Lower lobe of right lung (tissue), 2 donors: ENCODE measurements at regions not wholly inside any gene's neighbourhood (a gene's known extent, or its start where the extent isn't known, plus 50 kb on each side); places are given as distances from the start of the nearest gene placed in this dataset.
"Not testable (repeated sequence)": the region's sequence is repeated elsewhere in the genome, so short reads cannot be mapped to it uniquely, and the experiment has no call there.

Experiments
- ATAC-seq, 2 donors: fragments of 200-7000 bp; cut with Tn5 transposase; one replicate each; pipeline ENCODE4 v1.9.1; 2020 to 2022; ENCODE audit warnings: mild to moderate bottlenecking in 2 of 2, moderate library complexity in 2 of 2
- DNase-seq: peaks from one replicate; pipeline ENCODE4 v3.0.0-alpha.2; 2020
- H3K27ac ChIP-seq: fragments of 200-600 bp; one replicate; pipeline ENCODE4 v1.8.0; 2022
- H3K27me3 ChIP-seq: fragments of 200-600 bp; one replicate; pipeline ENCODE4 v1.8.0; 2022; ENCODE audit warnings: low read depth
- H3K36me3 ChIP-seq: fragments of 200-600 bp; one replicate; pipeline ENCODE4 v1.8.0; 2022; ENCODE audit warnings: mild to moderate bottlenecking
- H3K4me1 ChIP-seq: fragments of 200-600 bp; one replicate; pipeline ENCODE4 v1.8.0; 2022
- H3K4me3 ChIP-seq: fragments of 200-600 bp; one replicate; pipeline ENCODE4 v1.8.0; 2022; ENCODE audit warnings: mild to moderate bottlenecking
- H3K9me3 ChIP-seq: fragments of 200-600 bp; one replicate; pipeline ENCODE4 v1.8.0; 2022
- intact Hi-C: fragments of 100-400 bp; cut with DNase I; formaldehyde crosslinking; loops from one replicate; pipeline ENCODE4 v1.11.0; 2022
- TF ChIP-seq, protein P1 (sequence below): fragments of 200-600 bp; IDR thresholded peaks from one replicate; pipeline ENCODE4 v1.8.0; 2022; ENCODE audit warnings: antibody characterized with exemption, mild to moderate bottlenecking
- donor health status: DM: no; HTN: yes; CAD: no; lungs with severe emphysema.

DNA sequence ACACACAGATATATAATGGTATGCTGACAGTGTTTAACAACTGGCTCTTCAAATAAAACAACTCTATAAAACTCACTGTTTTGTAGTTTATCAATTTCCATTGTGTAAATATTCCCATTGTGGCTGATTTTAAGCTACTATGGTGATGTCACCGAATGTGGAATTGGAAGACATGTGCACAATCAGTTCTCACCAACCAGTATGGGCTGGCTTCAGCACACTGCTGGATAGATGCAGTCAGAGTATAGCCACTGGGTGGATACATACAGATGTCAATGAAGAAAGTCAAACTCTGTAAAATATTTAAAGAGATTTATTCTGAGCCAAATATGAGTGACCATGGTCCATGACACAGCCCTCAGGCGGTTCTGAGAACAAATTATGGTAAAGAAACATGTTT, 475.9 kb upstream of the SMARCA2 start:
- H3K36me3 ChIP-seq, result no peaks in the 10 kb centered on the region
- H3K9me3 ChIP-seq, result no peaks in the 10 kb centered on the region
- TF ChIP-seq, protein P1, sequence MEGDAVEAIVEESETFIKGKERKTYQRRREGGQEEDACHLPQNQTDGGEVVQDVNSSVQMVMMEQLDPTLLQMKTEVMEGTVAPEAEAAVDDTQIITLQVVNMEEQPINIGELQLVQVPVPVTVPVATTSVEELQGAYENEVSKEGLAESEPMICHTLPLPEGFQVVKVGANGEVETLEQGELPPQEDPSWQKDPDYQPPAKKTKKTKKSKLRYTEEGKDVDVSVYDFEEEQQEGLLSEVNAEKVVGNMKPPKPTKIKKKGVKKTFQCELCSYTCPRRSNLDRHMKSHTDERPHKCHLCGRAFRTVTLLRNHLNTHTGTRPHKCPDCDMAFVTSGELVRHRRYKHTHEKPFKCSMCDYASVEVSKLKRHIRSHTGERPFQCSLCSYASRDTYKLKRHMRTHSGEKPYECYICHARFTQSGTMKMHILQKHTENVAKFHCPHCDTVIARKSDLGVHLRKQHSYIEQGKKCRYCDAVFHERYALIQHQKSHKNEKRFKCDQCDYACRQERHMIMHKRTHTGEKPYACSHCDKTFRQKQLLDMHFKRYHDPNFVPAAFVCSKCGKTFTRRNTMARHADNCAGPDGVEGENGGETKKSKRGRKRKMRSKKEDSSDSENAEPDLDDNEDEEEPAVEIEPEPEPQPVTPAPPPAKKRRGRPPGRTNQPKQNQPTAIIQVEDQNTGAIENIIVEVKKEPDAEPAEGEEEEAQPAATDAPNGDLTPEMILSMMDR, result no peak
- H3K27me3 ChIP-seq, result no peaks in the 10 kb centered on the region
- DNase-seq (no peak), ATAC-seq (no peak)
- intact Hi-C loops, result no loop called here
- no peaks in the 10 kb centered on the region for H3K4me1 ChIP-seq
- no peak overlapping the region for H3K27ac ChIP-seq
- H3K4me3 ChIP-seq, result no peak overlapping the region

DNA sequence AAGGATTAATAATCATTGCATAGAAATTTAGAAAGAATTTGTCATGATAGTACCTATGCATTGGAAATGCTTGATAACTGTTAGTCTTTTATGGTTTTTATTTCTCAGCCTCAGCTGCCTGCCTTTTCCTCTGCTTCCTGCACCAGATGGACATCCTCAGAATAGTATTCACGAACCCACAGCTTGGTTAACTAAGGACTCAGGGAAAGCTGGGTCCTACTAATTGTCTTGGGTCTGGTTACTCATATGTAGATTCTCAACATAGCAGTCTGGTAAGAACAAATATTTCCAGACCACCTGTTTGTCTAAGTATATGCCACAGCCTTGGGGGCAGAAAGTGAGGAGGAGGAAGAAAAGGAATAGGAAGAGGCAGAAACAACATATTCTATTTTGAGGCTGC, 464.5 kb upstream of the SMARCA2 start:
- Histone ChIP-seq H3K4me1 (no peaks in the 10 kb centered on the region), H3K27ac (no peak overlapping the region), H3K4me3 (no peak overlapping the region), H3K36me3 (no peaks in the 10 kb centered on the region), H3K9me3 (no peaks in the 10 kb centered on the region), H3K27me3 (no peaks in the 10 kb centered on the region)
- no peak for ATAC-seq
- intact Hi-C loops, result no loop called here
- DNase-seq, result no peak
- TF ChIP-seq, protein P1, result no peak

- H3K4me1 ChIP-seq, result no peaks in the 10 kb centered on the region
- DNase-seq, result no peak
- intact Hi-C loops, result no loop called here
- H3K27ac ChIP-seq, result no peak overlapping the region
- no peaks in the 10 kb centered on the region for H3K27me3 ChIP-seq
- H3K36me3 ChIP-seq, result no peaks in the 10 kb centered on the region
- no peaks in the 10 kb centered on the region for H3K9me3 ChIP-seq
- no peak overlapping the region for H3K4me3 ChIP-seq
- no peak for ATAC-seq
- TF ChIP-seq, protein P1, result no peak
Observed at GRCh38 chr9:1554081-1555035, 460.8 kb upstream of the SMARCA2 start.

DNA sequence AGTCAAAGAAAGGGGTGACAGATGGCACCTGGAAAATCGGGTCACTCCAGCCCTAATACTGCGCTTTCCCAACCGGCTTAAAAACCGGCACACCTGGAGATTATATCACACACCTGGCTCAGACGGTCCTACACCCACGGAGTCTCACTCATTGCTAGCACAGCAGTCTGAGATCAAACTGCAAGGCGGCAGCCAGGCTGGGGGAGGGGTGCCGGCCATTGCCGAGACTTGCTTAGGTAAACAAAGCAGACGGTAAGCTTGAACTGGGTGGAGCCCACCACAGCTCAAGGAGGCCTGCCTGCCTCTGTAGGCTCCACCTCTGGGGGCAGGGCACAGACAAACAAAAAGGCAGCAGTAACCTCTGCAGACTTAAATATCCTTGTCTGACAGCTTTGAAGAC, 456.5 kb upstream of the SMARCA2 start:
- ATAC-seq, intact Hi-C loops: not testable (repeated sequence)

DNA sequence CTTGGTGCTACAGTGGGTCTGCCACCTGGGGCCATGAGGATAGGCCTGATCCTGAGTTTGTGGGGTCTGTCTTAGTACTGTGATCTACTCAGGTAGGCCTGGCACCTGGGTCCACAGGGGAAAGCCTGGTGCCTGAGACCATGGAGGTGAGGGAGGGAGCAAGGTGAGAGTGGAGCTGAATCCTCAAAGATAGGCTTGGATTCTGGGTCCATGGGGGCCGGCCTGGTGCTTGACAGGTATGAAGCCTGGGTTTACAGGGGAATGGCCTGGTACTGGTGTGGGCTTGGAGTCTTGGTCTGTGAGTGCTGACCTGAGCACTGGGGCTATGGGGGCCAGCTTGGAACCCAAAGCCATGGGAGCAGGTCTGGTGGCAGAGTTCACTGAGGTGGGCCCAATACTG, 439.2 kb upstream of the SMARCA2 start:
- H3K36me3 ChIP-seq, result no peaks in the 10 kb centered on the region
- no peak overlapping the region for H3K27ac ChIP-seq
- peaks cover 3% of the 10 kb centered on the region for H3K9me3 ChIP-seq
- H3K4me3 ChIP-seq, result no peak overlapping the region
- TF ChIP-seq, protein P1, result no peak
- ATAC-seq (no peak), DNase-seq (no peak)
- intact Hi-C loops, result no loop called here
- H3K4me1 ChIP-seq, result no peaks in the 10 kb centered on the region
- no peaks in the 10 kb centered on the region for H3K27me3 ChIP-seq

More for the DNA sequence above, 456.5 kb upstream of the SMARCA2 start:
- not testable (repeated sequence) for H3K4me1 ChIP-seq, H3K27ac ChIP-seq, H3K36me3 ChIP-seq, H3K4me3 ChIP-seq, H3K27me3 ChIP-seq, H3K9me3 ChIP-seq, DNase-seq

DNA sequence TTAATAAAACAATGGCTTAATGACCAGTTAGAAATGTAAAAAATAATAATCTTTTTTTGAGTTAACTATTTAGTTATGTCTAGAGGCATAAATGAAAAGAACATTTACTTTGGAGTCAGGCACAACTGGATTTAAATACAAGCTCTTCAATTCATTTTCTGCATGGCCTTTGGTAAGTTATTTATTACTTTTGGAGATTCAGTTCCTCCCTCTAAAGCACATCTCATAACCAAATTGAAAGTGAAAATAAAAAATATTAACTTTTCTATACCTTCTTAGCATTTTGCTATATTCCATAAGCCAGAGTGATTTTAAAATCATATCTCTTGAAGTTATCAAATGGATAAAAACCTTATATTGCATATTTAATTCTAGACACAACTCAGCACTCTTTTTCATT, 434.9 kb upstream of the SMARCA2 start:
- H3K27me3 ChIP-seq, result no peaks in the 10 kb centered on the region
- intact Hi-C loops, result no loop called here
- no peak overlapping the region for H3K27ac ChIP-seq
- DNase-seq, result no peak
- no peak overlapping the region for H3K4me3 ChIP-seq
- ATAC-seq, result no peak
- H3K36me3 ChIP-seq, result no peaks in the 10 kb centered on the region
- peaks cover 3% of the 10 kb centered on the region for H3K9me3 ChIP-seq
- TF ChIP-seq, protein P1, result no peak
- H3K4me1 ChIP-seq, result no peaks in the 10 kb centered on the region
